GM21737 (cell line): ENCODE measurements at regions not wholly inside any gene's neighbourhood (a gene's known extent, or its start where the extent isn't known, plus 50 kb on each side); places are given as distances from the start of the nearest gene placed in this dataset.

Experiments used
- ATAC-seq: cut with Tn5 transposase; IDR thresholded peaks from one replicate; pipeline ENCODE4 v1.9.1; 2021; ENCODE audit warnings: mild to moderate bottlenecking, moderate library complexity; ENCODE audit not compliant: unreplicated experiment

DNA sequence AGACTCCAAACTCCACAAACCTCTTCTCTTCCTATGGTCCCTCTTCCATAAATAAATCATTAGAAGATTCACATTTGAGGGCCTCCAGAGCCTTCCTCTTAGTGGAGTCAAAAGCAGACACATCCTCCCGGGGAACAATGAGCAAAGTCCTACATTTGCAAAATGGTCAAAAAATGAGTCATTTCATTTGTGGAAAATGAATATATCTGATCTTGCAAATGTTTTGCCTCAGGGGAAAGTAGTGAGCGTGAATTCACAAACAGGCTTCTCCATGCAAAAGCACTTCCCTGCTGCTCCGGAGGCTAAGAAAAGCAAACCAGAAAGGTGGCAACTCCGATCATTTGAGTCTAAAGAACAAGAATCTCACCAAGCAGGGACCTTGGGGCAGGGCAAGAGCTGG, 86.7 kb upstream of the IQSEC1 start:
- ATAC-seq, result no peak

DNA sequence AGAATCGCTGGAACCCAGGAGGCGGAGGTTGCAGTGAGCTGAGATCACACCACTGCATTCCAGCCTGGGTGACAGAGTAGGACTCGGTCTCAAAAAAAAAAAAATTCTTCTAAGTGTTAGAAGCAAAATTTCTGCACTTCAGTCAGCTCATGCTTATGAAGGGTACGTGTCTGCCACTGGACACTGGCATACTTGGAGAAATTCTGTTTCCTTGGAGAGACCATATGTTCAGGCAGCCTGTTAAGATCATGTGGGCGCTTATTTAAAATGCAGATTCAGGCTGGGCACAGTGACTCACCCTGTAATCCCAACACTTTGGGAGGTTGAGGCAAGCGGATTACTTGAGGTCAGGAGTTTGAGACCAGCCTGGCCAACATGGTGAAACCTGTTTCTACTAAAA, 85.6 kb upstream of the IQSEC1 start:
- no peak for ATAC-seq

DNA sequence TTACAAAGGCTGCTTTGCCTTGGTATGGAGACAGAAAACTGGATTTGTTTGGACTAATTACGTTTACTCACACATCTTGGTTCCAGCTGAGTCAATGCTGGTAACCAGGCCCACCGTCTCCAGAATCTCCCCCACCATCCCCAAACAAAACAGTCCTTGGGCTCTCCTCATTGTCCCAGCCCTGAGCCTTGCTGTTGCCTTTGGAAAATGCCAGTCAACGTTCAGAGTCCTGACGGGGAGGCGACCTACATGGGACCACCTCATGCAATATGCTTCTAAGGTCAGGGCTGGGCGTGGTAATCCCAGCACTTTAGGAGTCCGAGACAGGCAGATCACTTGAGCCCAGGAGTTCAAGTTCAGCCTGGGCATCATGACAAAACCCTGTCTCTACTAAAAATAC, 85.2 kb upstream of the IQSEC1 start:
- ATAC-seq, result no peak

DNA sequence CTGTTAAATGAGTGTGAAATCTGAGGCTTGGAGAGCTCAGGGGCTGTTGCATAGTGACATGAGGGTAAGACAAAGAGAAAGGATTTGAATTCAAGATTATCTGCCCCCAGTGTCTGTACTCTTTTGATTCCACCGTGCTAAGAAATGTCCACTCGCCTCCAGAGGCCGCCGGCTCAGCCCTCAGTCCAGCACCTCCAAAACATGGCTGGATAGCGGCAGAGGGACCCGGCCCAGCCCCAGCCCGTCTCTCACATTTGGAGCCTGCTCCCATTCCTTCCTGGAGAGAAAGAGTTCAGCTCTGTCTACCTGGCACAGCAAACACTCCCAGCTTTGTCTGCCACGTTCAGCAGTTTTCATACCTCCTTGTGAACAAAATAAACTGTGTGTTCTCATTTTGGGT, 84.8 kb upstream of the IQSEC1 start:
- no peak for ATAC-seq

DNA sequence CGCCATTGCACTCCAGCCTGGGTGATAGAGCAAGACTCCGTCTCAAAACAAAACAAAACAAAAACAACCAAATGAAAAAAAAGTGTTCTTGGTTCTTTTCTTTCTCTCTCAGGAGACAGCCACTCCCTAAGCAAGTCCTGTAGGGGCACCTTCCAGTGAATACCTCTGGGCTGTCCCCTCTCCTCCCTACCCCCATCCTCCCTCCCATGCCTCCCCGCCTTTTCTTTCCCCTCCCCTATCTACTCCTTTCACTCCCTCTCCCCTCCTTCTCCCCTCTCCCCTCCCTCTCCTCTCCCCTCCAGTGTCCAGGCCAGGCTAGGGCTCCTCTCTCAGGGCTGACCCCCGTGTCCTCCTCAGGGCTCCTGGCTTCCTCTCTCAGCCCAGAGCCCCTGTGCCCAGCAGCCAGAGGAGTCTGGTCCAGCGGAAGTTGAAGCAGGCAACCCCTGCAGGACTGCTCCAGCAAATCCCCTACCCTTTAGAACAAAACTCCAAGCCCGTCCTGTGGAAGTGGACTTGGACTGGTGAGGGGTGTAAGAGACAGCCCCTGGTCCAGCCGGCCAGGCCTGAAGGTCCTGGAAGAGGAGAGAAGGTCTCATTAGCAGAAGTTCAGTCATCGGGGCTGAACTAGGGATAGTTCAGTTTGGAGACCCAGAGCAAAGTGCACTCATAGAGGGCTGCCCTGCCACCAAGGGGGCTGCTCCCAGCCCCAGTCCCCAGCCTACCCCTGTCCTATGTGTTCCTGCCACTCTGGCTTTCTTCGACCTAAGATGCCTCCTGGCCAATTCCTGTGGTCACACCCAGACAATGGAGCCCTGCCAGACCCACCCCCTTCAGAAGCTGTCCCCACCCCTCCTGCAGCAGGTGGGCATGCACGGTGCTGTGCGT, 79.8 kb upstream of the IQSEC1 start:
- ATAC-seq, result no peak

DNA sequence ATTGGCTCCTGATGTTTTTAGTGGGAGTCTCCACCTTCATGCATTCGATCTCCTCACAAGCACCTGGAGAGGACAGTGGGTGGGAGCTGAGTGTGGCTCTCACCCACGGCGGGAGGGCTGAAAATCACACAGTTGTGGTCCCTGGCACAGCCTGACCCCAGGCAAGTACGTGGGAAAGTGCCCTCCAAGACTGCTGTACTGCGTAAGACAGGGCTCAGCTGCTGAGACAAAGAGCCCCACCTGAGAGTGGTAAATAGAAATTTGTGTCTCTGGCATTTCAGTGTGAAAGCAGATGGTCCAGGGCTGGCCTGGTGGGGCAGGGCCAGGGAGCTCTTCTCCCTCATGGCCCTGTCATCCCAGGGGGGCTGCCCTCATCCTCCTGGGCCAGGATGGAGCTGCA, 77.4 kb upstream of the IQSEC1 start:
- no peak for ATAC-seq

GRCh38 chr3:13149330-13150108, 76.3 kb upstream of the IQSEC1 start:
- no peak for ATAC-seq

DNA sequence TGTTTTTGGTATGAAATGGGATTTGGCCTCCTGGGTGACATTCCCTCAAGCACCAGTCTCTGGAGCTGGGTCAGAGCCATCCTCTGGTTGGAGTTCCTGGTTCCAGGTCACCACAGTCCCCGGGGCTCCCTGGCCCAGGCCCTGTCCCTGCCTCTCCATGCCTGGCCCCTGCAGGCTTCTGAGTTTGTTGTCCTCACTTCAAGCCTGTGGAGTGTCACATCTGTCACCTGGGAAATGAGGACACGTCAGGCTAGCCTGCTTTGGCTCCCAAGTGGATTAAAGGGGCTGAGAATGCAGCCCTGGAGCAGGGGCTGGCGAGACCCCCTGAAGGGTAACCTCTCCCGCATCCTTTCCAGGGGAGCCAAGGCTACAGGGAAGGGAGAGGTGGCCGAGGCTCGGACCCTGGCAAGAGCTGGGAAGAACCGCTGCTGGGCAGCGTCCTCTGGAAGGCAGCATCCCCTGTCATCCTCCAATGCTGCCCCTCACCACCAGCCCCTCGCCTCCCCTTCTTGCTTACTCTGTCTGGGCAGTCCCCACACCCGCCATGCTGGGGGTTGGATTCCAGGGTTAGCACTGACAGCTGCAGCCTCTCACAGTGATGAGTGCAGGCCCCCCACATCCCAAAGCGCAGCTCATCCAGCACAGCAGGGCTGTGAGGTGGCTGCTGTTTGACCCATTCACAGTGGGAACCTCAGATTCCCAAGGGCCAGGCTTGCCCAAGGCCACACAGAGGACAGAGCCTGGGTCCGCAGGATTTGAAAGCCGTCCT, 75.5 kb upstream of the IQSEC1 start:
- ATAC-seq, result no peak

GRCh38 chr3:13148126-13148525, 74.9 kb upstream of the IQSEC1 start:
- no peak for ATAC-seq

- no peak for ATAC-seq
These were observed 74.1 kb upstream of the IQSEC1 start for GRCh38 chr3:13147344-13147743.

- no peak for ATAC-seq
These were observed 73.5 kb upstream of the IQSEC1 start for GRCh38 chr3:13146643-13147143.

DNA sequence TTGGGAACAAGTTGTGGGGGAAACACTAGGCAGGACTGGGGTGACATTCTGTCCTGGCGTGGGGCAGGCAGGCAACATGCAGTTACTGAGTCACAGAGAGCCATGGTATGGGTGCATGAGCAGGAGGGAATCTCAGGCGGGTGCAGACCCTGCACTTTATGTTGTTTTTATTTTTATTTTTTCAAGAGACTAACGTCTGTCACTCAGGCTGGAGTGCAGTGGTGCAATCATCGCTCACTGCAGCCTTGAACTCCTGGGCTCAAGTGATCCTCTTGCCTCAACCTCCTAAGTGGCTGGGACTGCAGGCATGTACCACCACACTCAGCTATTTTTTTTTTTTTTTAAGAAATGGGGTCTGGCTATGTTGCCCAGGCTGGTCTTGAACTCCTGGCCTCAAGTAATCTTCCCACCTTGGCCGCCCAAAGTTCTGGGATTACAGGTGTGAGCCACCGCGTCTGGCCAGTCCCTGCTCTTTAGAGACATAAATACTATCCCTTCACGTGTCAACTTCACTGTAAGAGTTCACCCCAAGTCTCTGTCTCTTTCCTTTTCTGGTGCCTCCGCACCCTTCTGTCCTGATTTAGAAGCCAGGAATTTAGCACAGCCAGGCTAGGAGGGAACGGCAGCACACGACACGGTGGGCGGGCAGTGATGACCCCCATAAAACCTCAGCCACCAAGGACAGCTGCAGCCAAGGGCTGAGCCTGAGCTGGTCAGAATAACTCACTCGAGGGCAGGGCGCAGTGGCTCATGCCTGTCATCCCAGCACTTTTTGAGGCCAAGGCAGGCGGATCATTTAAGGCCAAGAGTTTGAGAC, 72.8 kb upstream of the IQSEC1 start:
- no peak for ATAC-seq

GRCh38 chr3:13145131-13145825, 72.0 kb upstream of the IQSEC1 start:
- ATAC-seq, result no peak

GRCh38 chr3:13144163-13145023, 71.2 kb upstream of the IQSEC1 start:
- ATAC-seq, result no peak

GRCh38 chr3:13143381-13144004, 70.3 kb upstream of the IQSEC1 start:
- ATAC-seq, result no peak

- no peak for ATAC-seq
These were observed 69.5 kb upstream of the IQSEC1 start for GRCh38 chr3:13142552-13143380.

GRCh38 chr3:13141991-13142412, 68.8 kb upstream of the IQSEC1 start:
- no peak for ATAC-seq
